ENCODE measurements at regions not wholly inside any gene's neighbourhood (a gene's known extent, or its start where the extent isn't known, plus 50 kb on each side); places are given as distances from the start of the nearest gene placed in this dataset.

DNA sequence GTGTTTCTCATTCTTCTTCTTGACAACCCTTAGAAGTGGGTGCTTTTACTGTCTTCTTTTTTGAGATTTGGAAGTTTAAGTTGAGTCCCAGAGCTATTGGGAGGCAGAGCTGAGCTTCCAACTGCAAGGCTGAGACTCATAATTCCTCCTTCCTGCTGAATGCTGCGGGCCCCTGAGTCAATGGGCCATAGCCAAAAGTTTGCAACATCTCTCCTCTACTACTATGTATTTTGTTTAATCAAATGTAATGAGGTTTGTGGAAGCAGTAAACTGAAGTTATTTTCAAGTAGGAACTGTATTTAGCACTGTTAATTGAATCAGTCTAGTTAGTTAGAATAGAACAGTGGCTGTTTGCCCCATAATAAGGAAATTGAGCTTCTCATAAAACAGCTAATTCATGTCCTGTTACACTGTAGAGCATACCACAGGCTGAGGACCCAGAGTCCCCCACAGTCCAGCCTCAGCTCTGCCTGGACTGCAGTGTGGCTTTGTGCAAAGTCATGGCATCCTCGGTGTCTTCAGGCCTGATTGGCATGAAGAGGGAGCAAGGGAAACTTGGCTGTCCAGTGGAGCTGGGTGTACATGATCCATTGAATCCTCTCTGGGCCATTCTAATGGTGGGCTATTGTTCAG, 631.7 kb downstream of the VRK1 start:
- TF ChIP-seq ZNF274 (IDR thresholded peaks at IDR 0.05; ENCODE audit: low read depth, low read length) (no peak), SUZ12 (IDR thresholded peaks at IDR 0.05; ENCODE audit: extremely low read depth, insufficient read depth, insufficient read length) (no peak)
